ENCODE measurements at regions not wholly inside any gene's neighbourhood (a gene's known extent, or its start where the extent isn't known, plus 50 kb on each side); places are given as distances from the start of the nearest gene placed in this dataset.

DNA sequence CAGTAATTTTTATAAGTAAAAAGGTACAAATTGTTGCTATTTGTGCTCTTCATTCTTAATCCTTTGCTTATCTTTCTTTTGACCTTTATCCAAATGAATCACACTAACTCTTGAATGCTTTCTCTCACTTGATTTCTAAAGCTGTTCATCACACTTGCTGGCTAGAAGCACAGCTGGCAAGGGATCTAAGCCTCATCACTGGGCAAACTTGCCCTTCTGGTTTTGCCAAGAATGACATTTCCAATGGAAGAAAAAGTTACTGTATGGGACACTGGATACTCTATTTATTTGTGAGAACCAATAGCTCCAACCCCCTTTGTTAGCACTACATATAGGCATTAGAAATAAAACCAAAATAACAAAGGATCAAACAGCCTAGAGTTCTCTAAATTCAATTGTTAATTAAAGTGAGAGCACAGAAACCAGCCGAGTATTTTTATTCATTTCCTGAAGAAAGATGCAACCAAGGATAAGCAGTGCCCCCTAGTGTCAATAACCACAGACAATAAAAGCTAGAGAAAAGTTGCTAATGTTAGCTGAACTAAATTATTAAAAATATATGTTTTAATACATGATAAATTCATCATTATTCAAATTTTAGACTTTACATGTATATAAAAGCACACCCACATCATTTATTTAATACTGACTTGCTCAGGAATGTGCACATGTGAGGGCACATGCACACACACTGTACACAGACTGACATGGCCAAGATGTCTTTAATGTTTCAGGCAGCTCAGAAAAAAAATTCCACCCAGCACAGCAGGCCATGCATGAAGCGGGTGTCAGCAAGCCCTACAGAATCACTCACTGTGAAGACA, 59.8 kb upstream of the POU5F2 start:
- Histone ChIP-seq H3K9me3 (ENCODE audit: control insufficient read depth, low read length) (no peaks in the 10 kb centered on the region), H3K4me3 (ENCODE audit: low read depth, low read length) (no peak overlapping the region)
- TF ChIP-seq, protein P1, sequence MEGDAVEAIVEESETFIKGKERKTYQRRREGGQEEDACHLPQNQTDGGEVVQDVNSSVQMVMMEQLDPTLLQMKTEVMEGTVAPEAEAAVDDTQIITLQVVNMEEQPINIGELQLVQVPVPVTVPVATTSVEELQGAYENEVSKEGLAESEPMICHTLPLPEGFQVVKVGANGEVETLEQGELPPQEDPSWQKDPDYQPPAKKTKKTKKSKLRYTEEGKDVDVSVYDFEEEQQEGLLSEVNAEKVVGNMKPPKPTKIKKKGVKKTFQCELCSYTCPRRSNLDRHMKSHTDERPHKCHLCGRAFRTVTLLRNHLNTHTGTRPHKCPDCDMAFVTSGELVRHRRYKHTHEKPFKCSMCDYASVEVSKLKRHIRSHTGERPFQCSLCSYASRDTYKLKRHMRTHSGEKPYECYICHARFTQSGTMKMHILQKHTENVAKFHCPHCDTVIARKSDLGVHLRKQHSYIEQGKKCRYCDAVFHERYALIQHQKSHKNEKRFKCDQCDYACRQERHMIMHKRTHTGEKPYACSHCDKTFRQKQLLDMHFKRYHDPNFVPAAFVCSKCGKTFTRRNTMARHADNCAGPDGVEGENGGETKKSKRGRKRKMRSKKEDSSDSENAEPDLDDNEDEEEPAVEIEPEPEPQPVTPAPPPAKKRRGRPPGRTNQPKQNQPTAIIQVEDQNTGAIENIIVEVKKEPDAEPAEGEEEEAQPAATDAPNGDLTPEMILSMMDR (IDR thresholded peaks at IDR 0.05) = peak; percentile 67

GRCh38 chr5:93794954-93795353, 53.6 kb upstream of the POU5F2 start:
- no peaks in the 10 kb centered on the region for H3K27me3 ChIP-seq (ENCODE audit: control insufficient read depth, insufficient read depth, low read length)
- no peaks in the 10 kb centered on the region for H3K79me2 ChIP-seq
- TF ChIP-seq, protein P1 (IDR thresholded peaks at IDR 0.05) = no peak
- no peaks in the 10 kb centered on the region for H3K9me3 ChIP-seq (ENCODE audit: control insufficient read depth, low read length)
- H3K9ac ChIP-seq = no peak overlapping the region
- no peaks in the 10 kb centered on the region for H3K36me3 ChIP-seq (ENCODE audit: control insufficient read depth, insufficient read depth, low read length)
- no peaks in the 10 kb centered on the region for H3K4me1 ChIP-seq
- H3K27ac ChIP-seq = no peak overlapping the region
- H2AFZ ChIP-seq = no peak overlapping the region
- H3K4me2 ChIP-seq (ENCODE audit: low read length) = no peak overlapping the region
- H3K4me3 ChIP-seq (ENCODE audit: low read depth, low read length) = no peak overlapping the region

More for the DNA sequence above, 59.8 kb upstream of the POU5F2 start:
- no peak overlapping the region for H2AFZ ChIP-seq
- H3K36me3 ChIP-seq (ENCODE audit: control insufficient read depth, insufficient read depth, low read length) = no peaks in the 10 kb centered on the region
- H3K27me3 ChIP-seq (ENCODE audit: control insufficient read depth, insufficient read depth, low read length) = no peaks in the 10 kb centered on the region
- H3K79me2 ChIP-seq = no peaks in the 10 kb centered on the region
- no peak overlapping the region for H3K4me2 ChIP-seq (ENCODE audit: low read length)
- H3K9ac ChIP-seq = no peak overlapping the region
- no peak overlapping the region for H3K27ac ChIP-seq
- peaks cover 2% of the 10 kb centered on the region for H3K4me1 ChIP-seq

GRCh38 chr5:93793159-93793781, 51.9 kb upstream of the POU5F2 start:
- Histone ChIP-seq H2AFZ (no peak overlapping the region), H3K27me3 (ENCODE audit: control insufficient read depth, insufficient read depth, low read length) (no peaks in the 10 kb centered on the region), H3K9ac (no peak overlapping the region), H3K9me3 (ENCODE audit: control insufficient read depth, low read length) (no peaks in the 10 kb centered on the region), H3K36me3 (ENCODE audit: control insufficient read depth, insufficient read depth, low read length) (no peaks in the 10 kb centered on the region), H3K4me3 (ENCODE audit: low read depth, low read length) (no peak overlapping the region), H3K4me2 (ENCODE audit: low read length) (no peak overlapping the region), H3K27ac (no peak overlapping the region), H3K4me1 (no peaks in the 10 kb centered on the region), H3K79me2 (no peaks in the 10 kb centered on the region)
- TF ChIP-seq, protein P1 (IDR thresholded peaks at IDR 0.05) = no peak

GRCh38 chr5:93791518-93791972, 50.1 kb upstream of the POU5F2 start:
- H2AFZ ChIP-seq = no peak overlapping the region
- TF ChIP-seq, protein P1 (IDR thresholded peaks at IDR 0.05) = no peak
- H3K4me3 ChIP-seq (ENCODE audit: low read depth, low read length) = no peak overlapping the region
- no peak overlapping the region for H3K27ac ChIP-seq
- no peaks in the 10 kb centered on the region for H3K4me1 ChIP-seq
- no peak overlapping the region for H3K9ac ChIP-seq
- no peaks in the 10 kb centered on the region for H3K9me3 ChIP-seq (ENCODE audit: control insufficient read depth, low read length)
- no peaks in the 10 kb centered on the region for H3K36me3 ChIP-seq (ENCODE audit: control insufficient read depth, insufficient read depth, low read length)
- no peaks in the 10 kb centered on the region for H3K27me3 ChIP-seq (ENCODE audit: control insufficient read depth, insufficient read depth, low read length)
- H3K4me2 ChIP-seq (ENCODE audit: low read length) = no peak overlapping the region
- H3K79me2 ChIP-seq = no peaks in the 10 kb centered on the region

Measured in parathyroid adenoma (tissue), 2 donors.